ENCODE measurements at regions not wholly inside any gene's neighbourhood (a gene's known extent, or its start where the extent isn't known, plus 50 kb on each side); places are given as distances from the start of the nearest gene placed in this dataset.

GRCh38 chr2:203646266-203646864, 60.1 kb upstream of the CD28 start:
- Histone ChIP-seq H3K4me3 (ENCODE audit: low read length) (no peak overlapping the region), H3K27me3 (ENCODE audit: control insufficient read depth in 1 of 2, insufficient read depth in 2 of 2, low read length in 2 of 2) (no peaks in the 10 kb centered on the region), H3K36me3 (ENCODE audit: insufficient read depth, low read length) (no peaks in the 10 kb centered on the region), H3K27ac (ENCODE audit: low read depth in 1 of 2, low read length in 2 of 2) (no peak overlapping the region), H3K9me3 (ENCODE audit: control insufficient read depth in 1 of 2, insufficient read depth in 1 of 2, low read length in 2 of 2) (peaks cover 0 to 7% of the 10 kb centered on the region in 2 experiments), H3K4me1 (ENCODE audit: insufficient read depth, low read length) (no peaks in the 10 kb centered on the region)
- ChIA-PET POLR2A (no interaction called here), CTCF (no interaction called here)
- no peak for TF ChIP-seq CTCF (IDR thresholded peaks at IDR 0.05)
- intact Hi-C loops (cut with DNase I, micrococcal nuclease), result no loop called here
- H3K27ac Mint-ChIP-seq, result no peak overlapping the region
- ATAC-seq (ENCODE audit: poor library complexity), result no peak
- no peaks in the 10 kb centered on the region for H3K27me3 Mint-ChIP-seq
- peaks cover 11% of the 10 kb centered on the region for H3K4me1 Mint-ChIP-seq (ENCODE audit: low read depth)
- no peak for DNase-seq
- no peak overlapping the region for H3K4me3 Mint-ChIP-seq
- no peaks in the 10 kb centered on the region for H3K36me3 Mint-ChIP-seq (ENCODE audit: low read depth)
- no peaks in the 10 kb centered on the region for H3K9me3 Mint-ChIP-seq

- no peak for TF ChIP-seq CTCF (IDR thresholded peaks at IDR 0.05)
- Mint-ChIP-seq H3K4me3 (no peak overlapping the region), H3K27me3 (no peaks in the 10 kb centered on the region), H3K27ac (no peak overlapping the region), H3K36me3 (ENCODE audit: low read depth) (no peaks in the 10 kb centered on the region), H3K9me3 (no peaks in the 10 kb centered on the region), H3K4me1 (ENCODE audit: low read depth) (peaks cover 14% of the 10 kb centered on the region)
- intact Hi-C loops (cut with DNase I, micrococcal nuclease), result no loop called here
- Histone ChIP-seq H3K27me3 (ENCODE audit: control insufficient read depth in 1 of 2, insufficient read depth in 2 of 2, low read length in 2 of 2) (no peaks in the 10 kb centered on the region), H3K9me3 (ENCODE audit: control insufficient read depth in 1 of 2, insufficient read depth in 1 of 2, low read length in 2 of 2) (peaks cover 0 to 7% of the 10 kb centered on the region in 2 experiments), H3K36me3 (ENCODE audit: insufficient read depth, low read length) (no peaks in the 10 kb centered on the region), H3K4me3 (ENCODE audit: low read length) (no peak overlapping the region), H3K27ac (ENCODE audit: low read depth in 1 of 2, low read length in 2 of 2) (no peak overlapping the region), H3K4me1 (ENCODE audit: insufficient read depth, low read length) (no peaks in the 10 kb centered on the region)
- ATAC-seq (ENCODE audit: poor library complexity) (no peak), DNase-seq (no peak)
- POLR2A ChIA-PET, result no interaction called here
- CTCF ChIA-PET, result no interaction called here
Measured at GRCh38 chr2:203646961-203647360, 59.5 kb upstream of the CD28 start.

GRCh38 chr2:203647579-203647978, 58.9 kb upstream of the CD28 start:
- no peak for TF ChIP-seq CTCF (IDR thresholded peaks at IDR 0.05)
- no peaks in the 10 kb centered on the region for H3K27me3 Mint-ChIP-seq
- no peak overlapping the region for H3K4me3 Mint-ChIP-seq
- H3K36me3 Mint-ChIP-seq (ENCODE audit: low read depth), result no peaks in the 10 kb centered on the region
- ChIA-PET CTCF (no interaction called here), POLR2A (interaction anchor here (0.9 kb wide), 1 partner anchor 9 kb away, joined by 3 read pairs; no protein-coding TSS in a partner anchor)
- H3K4me3 ChIP-seq (ENCODE audit: low read length), result no peak overlapping the region
- H3K4me1 ChIP-seq (ENCODE audit: insufficient read depth, low read length), result no peaks in the 10 kb centered on the region
- H3K27ac ChIP-seq (ENCODE audit: low read depth in 1 of 2, low read length in 2 of 2), result no peak overlapping the region
- H3K9me3 Mint-ChIP-seq, result no peaks in the 10 kb centered on the region
- intact Hi-C loops (cut with DNase I, micrococcal nuclease), result no loop called here
- DNase-seq (no peak), ATAC-seq (ENCODE audit: poor library complexity) (no peak)
- H3K4me1 Mint-ChIP-seq (ENCODE audit: low read depth), result peaks cover 16% of the 10 kb centered on the region
- H3K27me3 ChIP-seq (ENCODE audit: control insufficient read depth in 1 of 2, insufficient read depth in 2 of 2, low read length in 2 of 2), result no peaks in the 10 kb centered on the region
- H3K9me3 ChIP-seq (ENCODE audit: control insufficient read depth in 1 of 2, insufficient read depth in 1 of 2, low read length in 2 of 2), result peaks cover 0 to 7% of the 10 kb centered on the region in 2 experiments
- no peak overlapping the region for H3K27ac Mint-ChIP-seq
- H3K36me3 ChIP-seq (ENCODE audit: insufficient read depth, low read length), result no peaks in the 10 kb centered on the region

All from CD4-positive, alpha-beta T cell (primary cell).